Transverse colon (tissue), 4 donors: ENCODE measurements at regions not wholly inside any gene's neighbourhood (a gene's known extent, or its start where the extent isn't known, plus 50 kb on each side); places are given as distances from the start of the nearest gene placed in this dataset.

ENCODE experiments used
- POLR2A ChIP-seq: fragments of 450-650 bp; IDR thresholded peaks from one replicate; pipeline ENCODE4 v1.6.1; 2016; ENCODE audit warnings: antibody characterized with exemption, mild to moderate bottlenecking, moderate library complexity
- POLR2AphosphoS5 ChIP-seq, 3 donors: sonication (generic); formaldehyde crosslinking; IDR thresholded peaks; one replicate each; pipeline ENCODE4 v1.6.1; 2016; ENCODE audit warnings: antibody characterized with exemption in 3 of 3
- TF ChIP-seq, protein P1 (sequence below), 5 experiments: fragments of 200-600 bp in 3 of 5; fragments of 450-650 bp in 2 of 5; sonication (generic) in 3 of 5; IDR thresholded peaks; 1 replicate in 2 of 5; 2 replicates in 3 of 5; pipeline ENCODE4 v1.5.1; 2016 to 2017; ENCODE audit warnings: antibody characterized with exemption in 5 of 5, inconsistent platforms in 3 of 5, mild to moderate bottlenecking in 2 of 5, moderate library complexity in 1 of 5

DNA sequence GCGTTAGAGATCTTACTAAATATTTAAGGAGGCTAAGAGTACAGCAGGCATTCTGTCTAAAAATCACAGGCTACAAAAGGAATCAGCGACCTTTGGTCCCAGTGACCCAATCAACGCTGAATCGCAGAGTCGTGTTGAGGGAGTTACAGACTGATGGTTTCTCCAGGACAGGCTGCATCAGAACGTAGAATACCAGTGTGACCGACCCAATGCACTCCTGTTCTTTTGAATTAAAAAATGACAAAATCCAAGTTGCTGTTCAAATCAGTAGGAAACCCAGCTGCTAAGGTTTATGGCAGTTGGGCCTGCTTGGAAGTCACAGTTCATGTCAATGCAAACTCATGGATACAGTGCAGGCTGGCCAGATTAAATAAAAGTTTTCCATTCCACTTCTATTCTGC, 155.8 kb upstream of the AFDN start:
- TF ChIP-seq, protein P1, sequence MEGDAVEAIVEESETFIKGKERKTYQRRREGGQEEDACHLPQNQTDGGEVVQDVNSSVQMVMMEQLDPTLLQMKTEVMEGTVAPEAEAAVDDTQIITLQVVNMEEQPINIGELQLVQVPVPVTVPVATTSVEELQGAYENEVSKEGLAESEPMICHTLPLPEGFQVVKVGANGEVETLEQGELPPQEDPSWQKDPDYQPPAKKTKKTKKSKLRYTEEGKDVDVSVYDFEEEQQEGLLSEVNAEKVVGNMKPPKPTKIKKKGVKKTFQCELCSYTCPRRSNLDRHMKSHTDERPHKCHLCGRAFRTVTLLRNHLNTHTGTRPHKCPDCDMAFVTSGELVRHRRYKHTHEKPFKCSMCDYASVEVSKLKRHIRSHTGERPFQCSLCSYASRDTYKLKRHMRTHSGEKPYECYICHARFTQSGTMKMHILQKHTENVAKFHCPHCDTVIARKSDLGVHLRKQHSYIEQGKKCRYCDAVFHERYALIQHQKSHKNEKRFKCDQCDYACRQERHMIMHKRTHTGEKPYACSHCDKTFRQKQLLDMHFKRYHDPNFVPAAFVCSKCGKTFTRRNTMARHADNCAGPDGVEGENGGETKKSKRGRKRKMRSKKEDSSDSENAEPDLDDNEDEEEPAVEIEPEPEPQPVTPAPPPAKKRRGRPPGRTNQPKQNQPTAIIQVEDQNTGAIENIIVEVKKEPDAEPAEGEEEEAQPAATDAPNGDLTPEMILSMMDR (IDR thresholded peaks at IDR 0.05), result no peak
- TF ChIP-seq POLR2A (no peak), POLR2AphosphoS5 (IDR thresholded peaks at IDR 0.05) (no peak)
